ENCODE measurements at regions not wholly inside any gene's neighbourhood (a gene's known extent, or its start where the extent isn't known, plus 50 kb on each side); places are given as distances from the start of the nearest gene placed in this dataset.

DNA sequence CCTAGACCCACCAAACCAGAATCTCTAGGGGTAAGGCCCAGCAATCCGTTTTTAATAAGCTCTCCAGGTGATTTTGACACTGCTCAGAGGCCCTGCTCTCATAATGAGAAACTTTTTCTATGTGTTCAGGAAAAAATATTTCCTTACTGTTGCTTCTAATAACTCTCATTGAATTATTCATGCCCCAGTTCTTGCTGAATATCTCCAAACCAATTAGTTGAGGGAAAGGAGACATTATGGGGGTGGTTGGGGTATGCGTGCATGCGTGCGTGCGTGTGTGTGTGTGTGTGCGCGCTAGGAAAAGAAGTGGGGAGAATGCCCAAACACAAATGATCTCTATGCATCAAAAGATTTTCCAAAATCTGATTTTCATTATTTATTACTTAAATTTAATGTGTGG is 411.4 kb downstream of the PIK3R1 start:
- no peak for FAIRE-seq

GRCh38 chr5:68628082-68628814 is 412.7 kb downstream of the PIK3R1 start:
- FAIRE-seq = no peak

DNA sequence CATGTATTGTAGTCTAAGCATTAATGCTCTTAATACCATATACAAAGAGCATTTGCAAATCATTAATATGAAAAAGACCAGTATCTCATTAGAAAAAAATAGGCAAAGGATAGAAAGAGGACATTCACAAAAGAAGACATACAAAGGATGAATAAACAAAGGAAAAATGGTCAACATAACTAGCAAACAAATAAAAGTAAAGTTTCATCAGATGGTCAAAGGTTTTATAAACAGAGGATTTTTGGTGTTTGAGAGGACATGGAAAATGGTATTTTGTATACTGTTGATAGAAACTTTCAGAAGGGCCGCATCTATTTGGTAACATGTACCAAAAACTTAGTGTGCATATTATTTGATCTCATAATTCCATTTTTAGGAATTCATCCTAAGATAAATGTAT is 414.8 kb downstream of the PIK3R1 start:
- FAIRE-seq = no peak

DNA sequence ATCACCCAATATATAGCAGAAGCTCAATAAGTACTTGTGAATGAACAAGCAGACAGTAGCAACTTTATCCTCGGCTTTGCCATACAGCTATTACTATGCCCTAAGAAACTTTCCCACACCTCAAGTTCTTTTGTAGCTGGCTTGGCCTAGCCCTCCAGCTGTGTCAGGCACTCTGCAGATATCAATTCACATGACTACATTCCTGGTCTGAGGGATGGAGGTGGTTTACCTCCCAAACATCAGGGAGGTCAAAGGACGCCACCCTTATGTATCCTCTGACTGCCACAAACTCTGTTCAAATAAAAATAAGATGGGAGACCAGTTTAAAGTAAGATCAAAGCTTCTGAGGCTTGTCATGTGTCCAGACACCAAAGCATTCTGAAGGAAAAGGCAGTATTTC is 416.3 kb downstream of the PIK3R1 start:
- no peak for FAIRE-seq

DNA sequence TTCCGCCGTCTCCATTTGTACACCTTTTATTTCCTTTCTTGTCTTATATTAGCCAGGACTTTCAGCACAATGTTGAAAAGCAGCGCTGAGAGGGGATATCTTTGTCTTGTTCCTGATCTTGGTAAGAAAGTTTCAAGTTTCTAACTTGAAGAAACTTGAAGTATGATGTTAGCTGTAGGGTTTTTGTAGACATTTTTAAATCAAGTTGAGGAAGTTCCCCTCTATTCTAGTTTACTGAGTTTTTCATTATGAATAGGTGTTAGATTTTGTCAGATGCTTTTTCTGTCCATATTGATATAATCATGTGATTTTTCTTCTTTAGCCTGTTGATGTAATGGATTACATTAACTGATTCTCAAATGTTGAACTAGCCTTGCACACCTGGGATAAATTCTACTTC is 425.7 kb downstream of the PIK3R1 start:
- FAIRE-seq = no peak

GRCh38 chr5:68643064-68643463 is 427.5 kb downstream of the PIK3R1 start:
- no peak for FAIRE-seq

- FAIRE-seq = no peak
Observed at GRCh38 chr5:68644971-68645370, 429.4 kb downstream of the PIK3R1 start.

GRCh38 chr5:68646144-68646543 is 430.6 kb downstream of the PIK3R1 start:
- FAIRE-seq = no peak

- FAIRE-seq = no peak
Observed at GRCh38 chr5:68647743-68648142, 432.2 kb downstream of the PIK3R1 start.

- no peak for FAIRE-seq
Observed at GRCh38 chr5:68648944-68649857, 433.6 kb downstream of the PIK3R1 start.

DNA sequence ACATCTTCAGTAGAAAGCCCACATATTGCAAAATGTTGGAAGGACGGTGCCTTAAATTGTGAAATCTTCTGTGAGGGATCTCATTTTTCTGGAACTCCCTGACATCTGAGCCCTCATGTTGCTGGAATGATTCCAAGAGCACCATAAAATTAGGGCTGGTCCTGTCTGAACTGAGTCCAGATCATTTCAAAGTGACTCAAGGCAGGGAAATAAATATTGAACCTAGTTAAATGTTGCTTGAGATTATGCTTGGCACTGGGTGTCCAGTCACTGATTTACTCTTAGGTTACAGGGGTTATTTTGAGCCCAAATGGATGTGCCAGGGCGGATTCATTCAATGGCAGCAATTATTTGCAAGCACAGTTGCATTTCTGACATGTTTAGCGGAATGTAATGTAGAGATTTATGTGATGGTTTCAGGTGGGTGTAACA is 437.0 kb downstream of the PIK3R1 start:
- no peak for FAIRE-seq

DNA sequence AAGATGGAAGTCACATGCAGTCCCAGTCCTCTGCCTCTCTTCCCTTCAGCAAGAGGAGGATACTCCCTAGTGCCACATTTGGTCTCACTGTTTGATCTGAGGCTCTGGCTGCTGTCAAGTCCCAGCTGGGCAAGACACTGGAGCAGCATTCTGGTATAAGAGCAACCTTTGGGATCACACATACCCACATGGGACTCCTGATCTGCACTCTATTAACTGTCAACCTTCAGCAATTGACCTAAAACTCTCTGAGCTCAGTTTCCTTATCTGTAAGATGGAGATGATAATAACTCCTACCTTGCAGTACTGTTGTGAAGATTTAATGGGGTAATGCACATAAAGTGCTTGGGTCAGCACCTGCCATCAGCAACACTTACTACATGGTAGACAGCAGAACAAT is 437.9 kb downstream of the PIK3R1 start:
- FAIRE-seq = no peak

DNA sequence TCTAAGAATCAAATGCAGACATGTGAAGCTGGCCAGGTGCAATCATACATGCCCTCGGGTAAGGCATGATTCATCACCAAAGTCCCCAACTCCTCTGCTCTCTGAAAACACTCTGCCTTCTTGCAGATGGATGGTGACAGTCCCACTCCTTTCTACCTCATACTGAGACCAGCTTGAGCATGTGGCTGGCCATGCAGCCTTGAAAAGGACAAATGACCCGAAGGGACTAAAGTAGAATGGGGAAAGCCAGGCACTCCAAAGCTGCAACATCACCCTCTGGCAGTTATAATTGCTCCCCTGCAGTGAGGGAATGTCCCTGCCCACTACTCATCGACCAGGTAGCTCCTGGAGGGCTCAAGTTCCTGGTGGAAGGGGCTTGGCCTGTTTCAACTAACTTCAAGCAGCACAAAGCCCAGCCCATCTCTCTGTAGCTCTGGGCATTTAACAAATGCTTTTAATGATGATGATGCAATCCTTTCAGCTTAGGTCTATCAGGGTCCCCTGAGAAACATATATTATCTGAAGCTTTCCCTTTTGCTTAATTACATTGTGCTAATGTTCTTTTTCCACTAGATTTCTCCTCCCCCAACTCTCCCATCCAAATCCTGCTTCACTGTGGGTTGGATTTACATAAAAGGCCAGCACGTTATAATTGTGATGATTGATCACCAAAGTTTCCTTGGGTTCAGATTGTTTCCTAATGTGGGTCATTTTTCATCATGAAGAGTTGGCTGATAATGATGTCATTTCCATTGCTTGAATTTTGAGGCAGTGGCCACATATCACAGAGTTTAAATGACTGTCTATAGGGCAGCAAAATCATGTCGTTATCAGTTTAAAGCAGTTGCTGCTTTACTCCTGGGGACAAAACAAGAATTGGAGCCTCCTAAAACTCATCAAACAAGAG is 436.5 kb upstream of the SLC30A5 start:
- FAIRE-seq = no peak

DNA sequence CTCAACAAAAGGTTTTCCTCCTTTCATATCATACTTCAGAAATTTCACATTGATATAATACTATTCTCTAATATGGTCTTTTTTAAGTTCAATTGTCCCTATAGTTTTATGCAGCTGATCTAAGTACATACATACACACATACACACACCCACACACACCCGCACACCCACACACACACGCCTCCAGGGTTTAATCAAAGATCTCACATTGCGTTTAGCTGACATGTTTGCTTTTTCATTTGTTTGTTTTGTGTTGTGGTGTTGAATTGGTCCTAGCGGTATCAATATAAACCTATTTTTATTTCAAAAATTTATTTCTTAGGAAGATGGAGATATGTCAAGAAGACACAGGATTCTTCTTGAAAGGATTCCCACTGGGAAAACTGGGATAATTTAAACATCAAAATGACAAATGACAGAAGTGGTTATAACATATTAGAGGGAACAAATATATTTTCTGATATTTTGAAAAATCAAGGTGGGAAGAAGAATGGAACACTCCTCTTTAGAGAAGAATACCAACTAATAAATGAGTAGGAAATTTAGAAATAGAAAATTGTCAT is 434.9 kb upstream of the SLC30A5 start:
- FAIRE-seq = no peak

- FAIRE-seq = no peak
Observed at GRCh38 chr5:68659881-68660280, 433.9 kb upstream of the SLC30A5 start.

- FAIRE-seq = no peak
Observed at GRCh38 chr5:68661237-68661636, 432.6 kb upstream of the SLC30A5 start.

DNA sequence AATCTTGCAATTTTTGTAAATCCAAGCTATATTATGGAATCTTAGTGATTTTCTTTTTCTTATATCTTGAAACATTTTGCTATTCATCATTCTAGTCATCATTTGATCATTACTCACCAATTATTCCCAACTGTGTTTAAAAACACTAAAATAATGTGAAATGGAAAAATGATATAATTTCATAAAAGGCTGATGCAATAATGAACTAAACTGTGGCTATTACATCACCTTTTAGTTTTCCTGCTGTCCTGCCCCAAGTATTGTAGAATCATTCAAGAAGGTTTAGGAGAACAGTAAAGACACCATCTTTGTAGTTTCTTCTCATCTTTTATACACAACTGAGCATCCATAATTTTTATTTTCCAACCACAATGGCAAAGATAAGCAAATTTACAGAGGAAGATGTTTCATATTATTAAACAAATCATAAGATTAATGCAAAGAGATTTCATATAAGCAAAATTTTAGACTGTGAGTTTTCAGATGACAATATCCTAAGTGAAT is 431.0 kb upstream of the SLC30A5 start:
- FAIRE-seq = no peak

- no peak for FAIRE-seq
Observed at GRCh38 chr5:68669864-68670575, 423.8 kb upstream of the SLC30A5 start.

DNA sequence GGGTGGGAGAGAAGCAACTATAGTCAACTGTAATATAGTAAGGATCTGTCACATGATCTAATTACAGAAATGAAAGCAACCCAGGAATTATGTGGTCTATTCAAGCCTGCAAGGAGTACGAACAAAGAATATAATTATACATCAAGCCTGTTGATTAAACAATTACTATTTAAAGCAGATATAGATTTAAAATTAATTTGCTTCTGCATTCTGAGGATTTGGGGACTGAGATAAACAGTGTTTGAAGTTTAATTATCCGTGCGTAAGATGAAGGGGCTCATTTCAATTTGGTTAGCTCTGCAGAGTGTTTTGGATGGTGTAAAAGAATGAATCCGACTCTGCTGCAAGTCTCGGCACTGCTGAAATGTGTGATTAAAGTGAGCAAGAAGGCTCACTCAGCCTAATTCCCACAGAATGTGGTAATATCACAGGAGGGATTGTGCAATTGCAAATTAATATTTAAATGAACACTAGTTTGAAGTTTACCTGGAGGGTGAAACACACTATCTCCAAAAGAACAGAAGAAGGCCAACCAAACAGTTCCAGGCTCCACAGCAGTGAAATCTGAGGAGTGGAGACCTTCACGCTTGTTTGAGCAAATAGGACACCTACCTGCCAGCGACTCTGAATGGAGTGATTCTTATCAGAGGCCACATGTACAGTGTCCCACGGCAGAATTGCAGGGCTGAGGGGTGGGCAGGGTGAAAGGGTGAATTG is 420.6 kb upstream of the SLC30A5 start:
- FAIRE-seq = no peak

DNA sequence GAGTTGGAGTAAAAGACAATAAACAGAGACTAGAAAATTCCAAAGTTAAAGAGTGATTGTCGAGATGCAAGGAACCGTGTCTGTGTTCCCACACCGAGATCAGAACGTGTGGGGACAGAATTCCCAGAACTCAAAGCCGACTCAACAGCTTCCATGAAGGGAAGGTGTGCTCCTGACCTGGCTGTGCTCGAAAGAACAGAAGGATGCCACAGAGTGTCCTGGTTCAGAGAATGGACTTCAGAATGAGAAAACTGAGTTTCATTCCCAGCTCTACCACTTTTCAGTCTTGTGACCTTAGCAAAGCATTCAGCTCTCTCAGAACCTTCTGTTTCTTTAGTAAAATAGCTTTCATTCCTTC is 420.0 kb upstream of the SLC30A5 start:
- no peak for FAIRE-seq

- no peak for FAIRE-seq
Observed at GRCh38 chr5:68679041-68679440, 414.8 kb upstream of the SLC30A5 start.

All from G401.6 (cell line).